Uterus (tissue), 2 donors: ENCODE measurements at regions not wholly inside any gene's neighbourhood (a gene's known extent, or its start where the extent isn't known, plus 50 kb on each side); places are given as distances from the start of the nearest gene placed in this dataset.

Source experiments
- CTCF ChIP-seq, 4 experiments: fragments of 200-600 bp in 2 of 4; fragments of 450-650 bp in 2 of 4; sonication (generic) in 2 of 4; IDR thresholded peaks; one replicate each; pipeline ENCODE4 v1.5.1; 2016 to 2019; ENCODE audit warnings: antibody characterized with exemption in 4 of 4, mild to moderate bottlenecking in 2 of 4, moderate library complexity in 1 of 4
- POLR2A ChIP-seq, 2 donors: fragments of 450-650 bp; IDR thresholded peaks; one replicate each; pipeline ENCODE4 v1.6.1; 2016; ENCODE audit warnings: antibody characterized with exemption in 2 of 2, mild to moderate bottlenecking in 1 of 2, moderate library complexity in 1 of 2

DNA sequence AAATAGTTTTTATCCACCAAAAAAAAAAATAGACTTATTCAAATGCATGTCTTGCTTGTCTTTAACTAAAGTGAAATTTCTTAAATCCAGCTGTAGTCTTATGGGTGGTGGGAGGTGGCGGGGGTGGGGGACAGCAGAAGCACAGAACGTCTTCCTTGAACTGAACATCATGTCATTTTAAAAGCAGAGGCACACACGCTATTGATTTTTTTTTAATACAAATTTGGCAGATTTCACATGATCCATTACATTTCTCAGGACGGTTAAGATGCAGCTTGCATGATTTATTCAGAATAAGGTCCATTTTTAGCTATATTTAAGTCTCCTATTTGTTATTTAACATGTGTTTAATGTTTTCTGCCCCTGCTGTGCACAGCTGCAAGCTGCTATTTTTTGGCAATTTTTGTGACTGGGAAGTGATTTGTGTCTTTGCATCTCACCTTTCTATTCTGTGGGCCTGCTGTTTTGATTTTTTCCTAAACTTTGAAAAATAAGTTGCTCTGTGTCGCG is 274.0 kb downstream of the TSHZ3 start:
- TF ChIP-seq CTCF (IDR thresholded peaks at IDR 0.05) (no peak), POLR2A (IDR thresholded peaks at IDR 0.05) (no peak)
